K562 (cell line): ENCODE measurements at regions not wholly inside any gene's neighbourhood (a gene's known extent, or its start where the extent isn't known, plus 50 kb on each side); places are given as distances from the start of the nearest gene placed in this dataset.

Experiments used
- CBFA2T2 ChIP-seq: fragments of 450-650 bp; conservative IDR thresholded peaks from 2 replicates; pipeline ENCODE4 v1.6.1; 2017; ENCODE audit warnings: mild to moderate bottlenecking
- CBFA2T3 ChIP-seq: fragments of 450-650 bp; IDR thresholded peaks from 2 replicates; pipeline ENCODE4 v1.6.1; 2017
- CREB1 ChIP-seq, 2 experiments: sonication (generic) in 1 of 2; formaldehyde crosslinking in 1 of 2; IDR thresholded peaks; 2 replicates each; pipeline versions ENCODE4 v1.6.1 to v1.8.0; 2012 to 2022; ENCODE audit warnings: inconsistent platforms in 1 of 2, mild to moderate bottlenecking in 1 of 2, missing genetic modification reagents in 1 of 2, moderate library complexity in 1 of 2
- DPF2 ChIP-seq: fragments of 450-650 bp; IDR thresholded peaks from 2 replicates; pipeline ENCODE4 v1.6.1; 2016
- EHMT2 ChIP-seq: fragments of 450-650 bp; IDR thresholded peaks from 2 replicates; pipeline ENCODE4 v1.6.1; 2018; ENCODE audit warnings: antibody characterized with exemption
- FOSL1 ChIP-seq: fragments of 200-800 bp; sonication (Bioruptor generic); conservative IDR thresholded peaks from 2 replicates; pipeline ENCODE4 v1.6.1; 2016; ENCODE audit warnings: missing genetic modification characterization, missing compliant biosample characterization
- RBM14 ChIP-seq: fragments of 200-400 bp; formaldehyde crosslinking; IDR thresholded peaks from 2 replicates; pipeline ENCODE4 v1.6.1; 2018; ENCODE audit warnings: low read depth, mild to moderate bottlenecking, low read length, moderate library complexity, borderline replicate concordance; ENCODE audit not compliant: insufficient read depth
- RHOXF2B ChIP-seq: fragments of 250-450 bp; sonication (Bioruptor Pico); conservative IDR thresholded peaks from 2 replicates; pipeline ENCODE4 v1.5.1; 2021
- TAL1 ChIP-seq: fragments of 450-650 bp; IDR thresholded peaks from 2 replicates; pipeline ENCODE4 v1.6.1; 2016; ENCODE audit warnings: mild to moderate bottlenecking
- TF ChIP-seq, protein P1 (sequence below): fragments of 450-650 bp; IDR thresholded peaks from 2 replicates; pipeline ENCODE4 v1.6.1; 2016; ENCODE audit warnings: mild to moderate bottlenecking, moderate library complexity
- TF ChIP-seq, protein P2 (sequence below): fragments of 450-650 bp; formaldehyde crosslinking; conservative IDR thresholded peaks from 2 replicates; pipeline ENCODE4 v1.4.0; 2022; ENCODE audit warnings: mild to moderate bottlenecking, missing genetic modification characterization
- TF ChIP-seq, protein P3 (sequence below): fragments of 450-650 bp; IDR thresholded peaks from 2 replicates; pipeline ENCODE4 v1.6.1; 2017; ENCODE audit warnings: antibody characterized with exemption, mild to moderate bottlenecking

DNA sequence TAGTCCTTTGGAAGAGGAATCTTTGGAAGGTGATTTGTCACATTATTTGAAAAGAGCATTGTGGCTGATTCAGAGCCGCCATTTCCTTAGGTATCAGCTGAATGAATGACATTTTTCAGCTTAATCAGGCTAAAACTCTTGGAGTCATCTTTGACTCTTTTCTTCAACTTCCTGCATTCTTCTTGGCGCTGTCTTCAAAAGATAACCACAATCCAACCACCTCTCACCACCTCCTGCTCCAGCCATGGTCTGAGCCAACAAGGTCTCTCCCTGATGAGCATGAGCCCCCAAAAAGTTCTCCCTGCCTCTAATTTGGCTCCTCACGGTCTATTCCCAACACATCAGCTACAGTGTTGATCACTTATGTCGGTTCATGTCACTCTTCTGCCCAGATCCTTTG is 297.6 kb upstream of the RUNX1 start (continued):
- TF ChIP-seq, protein P1, sequence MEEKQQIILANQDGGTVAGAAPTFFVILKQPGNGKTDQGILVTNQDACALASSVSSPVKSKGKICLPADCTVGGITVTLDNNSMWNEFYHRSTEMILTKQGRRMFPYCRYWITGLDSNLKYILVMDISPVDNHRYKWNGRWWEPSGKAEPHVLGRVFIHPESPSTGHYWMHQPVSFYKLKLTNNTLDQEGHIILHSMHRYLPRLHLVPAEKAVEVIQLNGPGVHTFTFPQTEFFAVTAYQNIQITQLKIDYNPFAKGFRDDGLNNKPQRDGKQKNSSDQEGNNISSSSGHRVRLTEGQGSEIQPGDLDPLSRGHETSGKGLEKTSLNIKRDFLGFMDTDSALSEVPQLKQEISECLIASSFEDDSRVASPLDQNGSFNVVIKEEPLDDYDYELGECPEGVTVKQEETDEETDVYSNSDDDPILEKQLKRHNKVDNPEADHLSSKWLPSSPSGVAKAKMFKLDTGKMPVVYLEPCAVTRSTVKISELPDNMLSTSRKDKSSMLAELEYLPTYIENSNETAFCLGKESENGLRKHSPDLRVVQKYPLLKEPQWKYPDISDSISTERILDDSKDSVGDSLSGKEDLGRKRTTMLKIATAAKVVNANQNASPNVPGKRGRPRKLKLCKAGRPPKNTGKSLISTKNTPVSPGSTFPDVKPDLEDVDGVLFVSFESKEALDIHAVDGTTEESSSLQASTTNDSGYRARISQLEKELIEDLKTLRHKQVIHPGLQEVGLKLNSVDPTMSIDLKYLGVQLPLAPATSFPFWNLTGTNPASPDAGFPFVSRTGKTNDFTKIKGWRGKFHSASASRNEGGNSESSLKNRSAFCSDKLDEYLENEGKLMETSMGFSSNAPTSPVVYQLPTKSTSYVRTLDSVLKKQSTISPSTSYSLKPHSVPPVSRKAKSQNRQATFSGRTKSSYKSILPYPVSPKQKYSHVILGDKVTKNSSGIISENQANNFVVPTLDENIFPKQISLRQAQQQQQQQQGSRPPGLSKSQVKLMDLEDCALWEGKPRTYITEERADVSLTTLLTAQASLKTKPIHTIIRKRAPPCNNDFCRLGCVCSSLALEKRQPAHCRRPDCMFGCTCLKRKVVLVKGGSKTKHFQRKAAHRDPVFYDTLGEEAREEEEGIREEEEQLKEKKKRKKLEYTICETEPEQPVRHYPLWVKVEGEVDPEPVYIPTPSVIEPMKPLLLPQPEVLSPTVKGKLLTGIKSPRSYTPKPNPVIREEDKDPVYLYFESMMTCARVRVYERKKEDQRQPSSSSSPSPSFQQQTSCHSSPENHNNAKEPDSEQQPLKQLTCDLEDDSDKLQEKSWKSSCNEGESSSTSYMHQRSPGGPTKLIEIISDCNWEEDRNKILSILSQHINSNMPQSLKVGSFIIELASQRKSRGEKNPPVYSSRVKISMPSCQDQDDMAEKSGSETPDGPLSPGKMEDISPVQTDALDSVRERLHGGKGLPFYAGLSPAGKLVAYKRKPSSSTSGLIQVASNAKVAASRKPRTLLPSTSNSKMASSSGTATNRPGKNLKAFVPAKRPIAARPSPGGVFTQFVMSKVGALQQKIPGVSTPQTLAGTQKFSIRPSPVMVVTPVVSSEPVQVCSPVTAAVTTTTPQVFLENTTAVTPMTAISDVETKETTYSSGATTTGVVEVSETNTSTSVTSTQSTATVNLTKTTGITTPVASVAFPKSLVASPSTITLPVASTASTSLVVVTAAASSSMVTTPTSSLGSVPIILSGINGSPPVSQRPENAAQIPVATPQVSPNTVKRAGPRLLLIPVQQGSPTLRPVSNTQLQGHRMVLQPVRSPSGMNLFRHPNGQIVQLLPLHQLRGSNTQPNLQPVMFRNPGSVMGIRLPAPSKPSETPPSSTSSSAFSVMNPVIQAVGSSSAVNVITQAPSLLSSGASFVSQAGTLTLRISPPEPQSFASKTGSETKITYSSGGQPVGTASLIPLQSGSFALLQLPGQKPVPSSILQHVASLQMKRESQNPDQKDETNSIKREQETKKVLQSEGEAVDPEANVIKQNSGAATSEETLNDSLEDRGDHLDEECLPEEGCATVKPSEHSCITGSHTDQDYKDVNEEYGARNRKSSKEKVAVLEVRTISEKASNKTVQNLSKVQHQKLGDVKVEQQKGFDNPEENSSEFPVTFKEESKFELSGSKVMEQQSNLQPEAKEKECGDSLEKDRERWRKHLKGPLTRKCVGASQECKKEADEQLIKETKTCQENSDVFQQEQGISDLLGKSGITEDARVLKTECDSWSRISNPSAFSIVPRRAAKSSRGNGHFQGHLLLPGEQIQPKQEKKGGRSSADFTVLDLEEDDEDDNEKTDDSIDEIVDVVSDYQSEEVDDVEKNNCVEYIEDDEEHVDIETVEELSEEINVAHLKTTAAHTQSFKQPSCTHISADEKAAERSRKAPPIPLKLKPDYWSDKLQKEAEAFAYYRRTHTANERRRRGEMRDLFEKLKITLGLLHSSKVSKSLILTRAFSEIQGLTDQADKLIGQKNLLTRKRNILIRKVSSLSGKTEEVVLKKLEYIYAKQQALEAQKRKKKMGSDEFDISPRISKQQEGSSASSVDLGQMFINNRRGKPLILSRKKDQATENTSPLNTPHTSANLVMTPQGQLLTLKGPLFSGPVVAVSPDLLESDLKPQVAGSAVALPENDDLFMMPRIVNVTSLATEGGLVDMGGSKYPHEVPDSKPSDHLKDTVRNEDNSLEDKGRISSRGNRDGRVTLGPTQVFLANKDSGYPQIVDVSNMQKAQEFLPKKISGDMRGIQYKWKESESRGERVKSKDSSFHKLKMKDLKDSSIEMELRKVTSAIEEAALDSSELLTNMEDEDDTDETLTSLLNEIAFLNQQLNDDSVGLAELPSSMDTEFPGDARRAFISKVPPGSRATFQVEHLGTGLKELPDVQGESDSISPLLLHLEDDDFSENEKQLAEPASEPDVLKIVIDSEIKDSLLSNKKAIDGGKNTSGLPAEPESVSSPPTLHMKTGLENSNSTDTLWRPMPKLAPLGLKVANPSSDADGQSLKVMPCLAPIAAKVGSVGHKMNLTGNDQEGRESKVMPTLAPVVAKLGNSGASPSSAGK = 0 out of 2 replicates have a peak, but pooled peaks have one; percentile 15
- peak; percentile 81 for TF ChIP-seq CBFA2T3
- peak; percentile 28; the same call in 1 of the 2 replicates for TF ChIP-seq FOSL1 (tag)
- TF ChIP-seq, protein P2, sequence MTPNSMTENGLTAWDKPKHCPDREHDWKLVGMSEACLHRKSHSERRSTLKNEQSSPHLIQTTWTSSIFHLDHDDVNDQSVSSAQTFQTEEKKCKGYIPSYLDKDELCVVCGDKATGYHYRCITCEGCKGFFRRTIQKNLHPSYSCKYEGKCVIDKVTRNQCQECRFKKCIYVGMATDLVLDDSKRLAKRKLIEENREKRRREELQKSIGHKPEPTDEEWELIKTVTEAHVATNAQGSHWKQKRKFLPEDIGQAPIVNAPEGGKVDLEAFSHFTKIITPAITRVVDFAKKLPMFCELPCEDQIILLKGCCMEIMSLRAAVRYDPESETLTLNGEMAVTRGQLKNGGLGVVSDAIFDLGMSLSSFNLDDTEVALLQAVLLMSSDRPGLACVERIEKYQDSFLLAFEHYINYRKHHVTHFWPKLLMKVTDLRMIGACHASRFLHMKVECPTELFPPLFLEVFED (CRISPR knock-in tag) = no peak
- TF ChIP-seq CBFA2T2 = peak; percentile 61
- TF ChIP-seq CREB1 (IDR thresholded peaks at IDR 0.05) = no peak
- TF ChIP-seq CREB1 (CRISPR knock-in tag; IDR thresholded peaks at IDR 0.05) = no peak
- TF ChIP-seq TAL1 = peak; percentile 56; the same call in 1 of the 2 replicates
- TF ChIP-seq, protein P3, sequence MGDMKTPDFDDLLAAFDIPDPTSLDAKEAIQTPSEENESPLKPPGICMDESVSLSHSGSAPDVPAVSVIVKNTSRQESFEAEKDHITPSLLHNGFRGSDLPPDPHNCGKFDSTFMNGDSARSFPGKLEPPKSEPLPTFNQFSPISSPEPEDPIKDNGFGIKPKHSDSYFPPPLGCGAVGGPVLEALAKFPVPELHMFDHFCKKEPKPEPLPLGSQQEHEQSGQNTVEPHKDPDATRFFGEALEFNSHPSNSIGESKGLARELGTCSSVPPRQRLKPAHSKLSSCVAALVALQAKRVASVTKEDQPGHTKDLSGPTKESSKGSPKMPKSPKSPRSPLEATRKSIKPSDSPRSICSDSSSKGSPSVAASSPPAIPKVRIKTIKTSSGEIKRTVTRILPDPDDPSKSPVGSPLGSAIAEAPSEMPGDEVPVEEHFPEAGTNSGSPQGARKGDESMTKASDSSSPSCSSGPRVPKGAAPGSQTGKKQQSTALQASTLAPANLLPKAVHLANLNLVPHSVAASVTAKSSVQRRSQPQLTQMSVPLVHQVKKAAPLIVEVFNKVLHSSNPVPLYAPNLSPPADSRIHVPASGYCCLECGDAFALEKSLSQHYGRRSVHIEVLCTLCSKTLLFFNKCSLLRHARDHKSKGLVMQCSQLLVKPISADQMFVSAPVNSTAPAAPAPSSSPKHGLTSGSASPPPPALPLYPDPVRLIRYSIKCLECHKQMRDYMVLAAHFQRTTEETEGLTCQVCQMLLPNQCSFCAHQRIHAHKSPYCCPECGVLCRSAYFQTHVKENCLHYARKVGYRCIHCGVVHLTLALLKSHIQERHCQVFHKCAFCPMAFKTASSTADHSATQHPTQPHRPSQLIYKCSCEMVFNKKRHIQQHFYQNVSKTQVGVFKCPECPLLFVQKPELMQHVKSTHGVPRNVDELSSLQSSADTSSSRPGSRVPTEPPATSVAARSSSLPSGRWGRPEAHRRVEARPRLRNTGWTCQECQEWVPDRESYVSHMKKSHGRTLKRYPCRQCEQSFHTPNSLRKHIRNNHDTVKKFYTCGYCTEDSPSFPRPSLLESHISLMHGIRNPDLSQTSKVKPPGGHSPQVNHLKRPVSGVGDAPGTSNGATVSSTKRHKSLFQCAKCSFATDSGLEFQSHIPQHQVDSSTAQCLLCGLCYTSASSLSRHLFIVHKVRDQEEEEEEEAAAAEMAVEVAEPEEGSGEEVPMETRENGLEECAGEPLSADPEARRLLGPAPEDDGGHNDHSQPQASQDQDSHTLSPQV = 0 out of 2 replicates have a peak, but pooled peaks have one; percentile 36
- peak; percentile 53 for TF ChIP-seq DPF2
- no peak for TF ChIP-seq RHOXF2B (CRISPR knock-in tag)
- peak; percentile 43; the same call in 1 of the 2 replicates for TF ChIP-seq EHMT2
- no peak for TF ChIP-seq RBM14
